Suppressor macrophage treated with lipopolysaccharide for 1 hour (primary cell): ENCODE measurements at regions not wholly inside any gene's neighbourhood (a gene's known extent, or its start where the extent isn't known, plus 50 kb on each side); places are given as distances from the start of the nearest gene placed in this dataset.
"Not testable (repeated sequence)": the region's sequence is repeated elsewhere in the genome, so short reads cannot be mapped to it uniquely, and the experiment has no call there.

Experiments used
- DNase-seq, 3 donors: peaks; one replicate each; pipeline ENCODE4 v3.0.0-alpha.2; 2020 to 2022

- no peak for DNase-seq
Observed at GRCh38 chr14:48378541-48378940, 703.1 kb upstream of the MDGA2 start.

GRCh38 chr14:48373981-48374380, 698.6 kb upstream of the MDGA2 start:
- no peak for DNase-seq

GRCh38 chr14:48350971-48351370, 675.6 kb upstream of the MDGA2 start:
- DNase-seq: no peak

- DNase-seq: no peak
Observed at GRCh38 chr14:48349689-48350088, 674.3 kb upstream of the MDGA2 start.

GRCh38 chr14:48341069-48341468, 665.7 kb upstream of the MDGA2 start:
- DNase-seq: no peak

- DNase-seq: no peak
Observed at GRCh38 chr14:48333221-48333920, 658.0 kb upstream of the MDGA2 start.

GRCh38 chr14:48331421-48331820, 656.0 kb upstream of the MDGA2 start:
- DNase-seq: no peak

GRCh38 chr14:48325486-48325885, 650.1 kb upstream of the MDGA2 start:
- DNase-seq: no peak

- DNase-seq: no peak
Observed at GRCh38 chr14:48323665-48324064, 648.3 kb upstream of the MDGA2 start.

- DNase-seq: no peak
Observed at GRCh38 chr14:48319823-48320222, 644.4 kb upstream of the MDGA2 start.

GRCh38 chr14:48304729-48305128, 629.3 kb upstream of the MDGA2 start:
- DNase-seq: no peak

GRCh38 chr14:48289701-48290100, 614.3 kb upstream of the MDGA2 start:
- DNase-seq: no peak

- DNase-seq: not testable (repeated sequence)
Observed at GRCh38 chr14:48285217-48285616, 609.8 kb upstream of the MDGA2 start.

- DNase-seq: no peak
Observed at GRCh38 chr14:48275301-48275700, 599.9 kb upstream of the MDGA2 start.

- no peak for DNase-seq
Observed at GRCh38 chr14:48274826-48275225, 599.4 kb upstream of the MDGA2 start.

- not testable (repeated sequence) for DNase-seq
Observed at GRCh38 chr14:48267926-48268325, 592.5 kb upstream of the MDGA2 start.

GRCh38 chr14:48266201-48266600, 590.8 kb upstream of the MDGA2 start:
- not testable (repeated sequence) for DNase-seq

GRCh38 chr14:48261436-48261835, 586.0 kb upstream of the MDGA2 start:
- DNase-seq: no peak

GRCh38 chr14:48260394-48261295, 585.2 kb upstream of the MDGA2 start:
- not testable (repeated sequence) for DNase-seq

- DNase-seq: not testable (repeated sequence)
Observed at GRCh38 chr14:48259876-48260275, 584.5 kb upstream of the MDGA2 start.

GRCh38 chr14:48259232-48259631, 583.8 kb upstream of the MDGA2 start:
- DNase-seq: not testable (repeated sequence)

- DNase-seq: not testable (repeated sequence)
Observed at GRCh38 chr14:48258703-48259102, 583.3 kb upstream of the MDGA2 start.

GRCh38 chr14:48253020-48253419, 577.6 kb upstream of the MDGA2 start:
- no peak for DNase-seq

GRCh38 chr14:48251290-48251689, 575.9 kb upstream of the MDGA2 start:
- DNase-seq: no peak
